Tibial nerve (tissue), 3 donors: ENCODE measurements at regions not wholly inside any gene's neighbourhood (a gene's known extent, or its start where the extent isn't known, plus 50 kb on each side); places are given as distances from the start of the nearest gene placed in this dataset.

Source experiments
- CTCF ChIP-seq, 5 experiments: fragments of 200-600 bp in 3 of 5; fragments of 450-650 bp in 2 of 5; sonication (generic) in 3 of 5; IDR thresholded peaks; one replicate each; pipeline ENCODE4 v1.5.1; 2016 to 2019; ENCODE audit warnings: antibody characterized with exemption in 5 of 5, mild to moderate bottlenecking in 3 of 5, moderate library complexity in 2 of 5
- POLR2A ChIP-seq, 2 donors: fragments of 450-650 bp; IDR thresholded peaks; one replicate each; pipeline ENCODE4 v1.6.1; 2017; ENCODE audit warnings: antibody characterized with exemption in 2 of 2, mild to moderate bottlenecking in 2 of 2, moderate library complexity in 2 of 2

DNA sequence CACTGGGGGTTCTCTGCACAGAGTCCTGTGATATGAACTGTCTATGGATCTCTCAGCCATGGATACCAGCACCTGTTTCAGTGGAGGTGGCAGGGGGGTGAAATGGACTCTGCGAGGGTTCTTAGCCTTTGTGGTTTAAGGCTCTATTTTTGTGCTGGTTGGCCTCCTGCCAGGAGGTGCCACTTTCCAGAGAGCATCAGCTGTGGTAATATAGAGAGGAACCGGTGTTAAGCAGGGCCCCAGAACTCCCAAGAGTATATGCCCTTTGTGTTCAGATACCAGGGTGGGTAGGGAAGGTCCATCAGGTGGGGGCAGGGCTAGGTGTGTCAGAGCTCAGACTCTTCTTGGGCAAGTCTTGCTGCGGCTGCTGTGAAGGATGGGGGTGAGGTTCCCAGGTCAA is 330.0 kb upstream of the PLD5 start:
- TF ChIP-seq CTCF (IDR thresholded peaks at IDR 0.05): no peak
- no peak for TF ChIP-seq POLR2A (IDR thresholded peaks at IDR 0.05)
